Activated T-cell treated with anti-CD3 and anti-CD28 coated beads, Interleukin-2, amount 50 U/mL, for 24 hours (primary cell): ENCODE measurements at regions not wholly inside any gene's neighbourhood (a gene's known extent, or its start where the extent isn't known, plus 50 kb on each side); places are given as distances from the start of the nearest gene placed in this dataset.
"Not testable (repeated sequence)": the region's sequence is repeated elsewhere in the genome, so short reads cannot be mapped to it uniquely, and the experiment has no call there.

ENCODE experiments used
- DNase-seq: peaks from one replicate; pipeline ENCODE4 v3.0.0-alpha.2; 2020
- H3K27ac Mint-ChIP-seq: 2 replicates; pipeline ENCODE4 v1.8.0; 2020; ENCODE audit warnings: mild to moderate bottlenecking, mixed read lengths
- H3K27me3 Mint-ChIP-seq: 2 replicates; pipeline ENCODE4 v1.8.0; 2020; ENCODE audit warnings: mixed read lengths
- H3K36me3 Mint-ChIP-seq: 2 replicates; pipeline ENCODE4 v1.8.0; 2020; ENCODE audit warnings: low read depth, mixed read lengths
- H3K4me1 Mint-ChIP-seq: 2 replicates; pipeline ENCODE4 v1.8.0; 2020; ENCODE audit warnings: low read depth, mixed read lengths
- H3K4me3 Mint-ChIP-seq: 2 replicates; pipeline ENCODE4 v1.8.0; 2020; ENCODE audit warnings: mild to moderate bottlenecking, moderate library complexity, mixed read lengths
- H3K9me3 Mint-ChIP-seq: 2 replicates; pipeline ENCODE4 v1.8.0; 2020; ENCODE audit warnings: mixed read lengths

- H3K4me3 Mint-ChIP-seq = no peak overlapping the region
Observed at GRCh38 chr14:105664691-105665090, 138.3 kb downstream of the TMEM121 start.

GRCh38 chr14:105665247-105665950 lies 139.0 kb downstream of the TMEM121 start:
- no peak for DNase-seq
- Mint-ChIP-seq H3K4me3 (no peak overlapping the region), H3K27ac (no peak overlapping the region), H3K9me3 (peaks cover under 1% of the 10 kb centered on the region), H3K36me3 (no peaks in the 10 kb centered on the region), H3K27me3 (peaks cover 7% of the 10 kb centered on the region), H3K4me1 (no peaks in the 10 kb centered on the region)

More at GRCh38 chr14:105664691-105665090, 138.3 kb downstream of the TMEM121 start:
- no peak overlapping the region for H3K27ac Mint-ChIP-seq
- H3K27me3 Mint-ChIP-seq = peaks cover 14% of the 10 kb centered on the region
- H3K36me3 Mint-ChIP-seq = no peaks in the 10 kb centered on the region
- DNase-seq = no peak
- peaks cover 8% of the 10 kb centered on the region for H3K9me3 Mint-ChIP-seq
- no peaks in the 10 kb centered on the region for H3K4me1 Mint-ChIP-seq

GRCh38 chr14:105665951-105666277 lies 139.5 kb downstream of the TMEM121 start:
- Mint-ChIP-seq H3K36me3 (no peaks in the 10 kb centered on the region), H3K9me3 (no peaks in the 10 kb centered on the region), H3K4me1 (no peaks in the 10 kb centered on the region), H3K4me3 (no peak overlapping the region), H3K27me3 (peaks cover 2% of the 10 kb centered on the region), H3K27ac (no peak overlapping the region)
- DNase-seq = no peak

- DNase-seq = no peak
- no peak overlapping the region for H3K27ac Mint-ChIP-seq
- H3K9me3 Mint-ChIP-seq = no peaks in the 10 kb centered on the region
- no peak overlapping the region for H3K4me3 Mint-ChIP-seq
- no peaks in the 10 kb centered on the region for H3K27me3 Mint-ChIP-seq
- no peaks in the 10 kb centered on the region for H3K4me1 Mint-ChIP-seq
- H3K36me3 Mint-ChIP-seq = no peaks in the 10 kb centered on the region
Observed at GRCh38 chr14:105666420-105666819, 140.0 kb downstream of the TMEM121 start.

DNA sequence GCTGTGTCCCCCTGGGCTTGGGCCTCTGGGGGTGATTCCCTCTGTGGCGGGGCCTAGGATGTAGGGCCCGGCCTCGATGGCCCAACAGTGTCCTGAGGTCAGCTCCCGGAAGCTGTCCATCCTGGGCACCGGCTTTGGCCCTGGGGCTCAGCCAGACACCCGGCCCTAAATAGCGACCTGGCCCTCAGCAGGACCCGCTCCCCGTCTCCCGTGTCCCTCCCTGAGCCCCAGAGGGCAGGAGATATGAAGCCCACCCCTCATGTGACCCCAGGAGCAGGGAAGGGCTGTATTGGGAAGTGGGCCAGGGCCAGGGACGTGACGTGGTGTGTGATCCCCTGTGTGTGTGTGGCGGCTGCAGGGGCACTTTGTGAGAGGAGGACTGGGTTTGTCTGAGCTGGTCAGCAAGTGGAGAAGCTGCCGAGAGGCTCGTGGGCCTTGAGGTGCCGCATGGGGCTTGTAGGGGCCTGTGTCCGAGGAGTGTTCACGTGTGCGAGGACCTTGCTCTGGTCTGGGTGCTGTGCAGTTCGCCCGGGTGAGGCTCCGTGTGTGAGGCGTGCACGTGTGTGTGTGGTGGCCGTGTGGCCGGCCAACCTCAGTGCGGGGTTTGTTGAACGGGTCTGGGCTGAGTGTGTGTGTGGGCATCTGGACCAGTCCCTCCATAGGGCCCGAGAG lies 140.7 kb downstream of the TMEM121 start:
- not testable (repeated sequence) for H3K36me3 Mint-ChIP-seq, H3K4me3 Mint-ChIP-seq, H3K27ac Mint-ChIP-seq, H3K27me3 Mint-ChIP-seq, DNase-seq, H3K9me3 Mint-ChIP-seq, H3K4me1 Mint-ChIP-seq

DNA sequence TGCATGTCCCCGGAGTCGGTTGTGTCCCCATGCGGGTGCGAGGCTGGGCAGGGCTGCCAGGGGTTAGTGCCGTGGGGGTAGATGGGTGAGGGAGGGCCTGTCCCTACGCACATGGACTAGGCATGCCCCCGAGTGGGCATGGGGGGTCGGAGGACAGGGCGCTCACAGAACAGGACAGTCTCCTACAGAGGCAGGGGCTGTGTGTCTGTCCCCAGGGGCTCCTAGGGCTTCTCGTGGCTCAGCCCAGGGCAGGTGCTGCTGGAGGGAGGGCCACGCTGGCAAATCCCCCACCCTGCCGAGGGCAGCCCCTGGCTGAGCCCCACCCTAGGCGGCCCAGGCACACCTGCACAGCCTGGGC lies 141.3 kb downstream of the TMEM121 start:
- not testable (repeated sequence) for H3K27ac Mint-ChIP-seq, H3K27me3 Mint-ChIP-seq, H3K9me3 Mint-ChIP-seq, DNase-seq, H3K4me1 Mint-ChIP-seq, H3K36me3 Mint-ChIP-seq, H3K4me3 Mint-ChIP-seq

- not testable (repeated sequence) for DNase-seq, H3K36me3 Mint-ChIP-seq, H3K4me3 Mint-ChIP-seq, H3K27ac Mint-ChIP-seq, H3K27me3 Mint-ChIP-seq, H3K9me3 Mint-ChIP-seq, H3K4me1 Mint-ChIP-seq
Observed at GRCh38 chr14:105668021-105668420, 141.6 kb downstream of the TMEM121 start.

GRCh38 chr14:105668471-105669230 lies 142.3 kb downstream of the TMEM121 start:
- H3K27ac Mint-ChIP-seq, DNase-seq, H3K4me3 Mint-ChIP-seq, H3K27me3 Mint-ChIP-seq, H3K36me3 Mint-ChIP-seq, H3K4me1 Mint-ChIP-seq, H3K9me3 Mint-ChIP-seq: not testable (repeated sequence)

DNA sequence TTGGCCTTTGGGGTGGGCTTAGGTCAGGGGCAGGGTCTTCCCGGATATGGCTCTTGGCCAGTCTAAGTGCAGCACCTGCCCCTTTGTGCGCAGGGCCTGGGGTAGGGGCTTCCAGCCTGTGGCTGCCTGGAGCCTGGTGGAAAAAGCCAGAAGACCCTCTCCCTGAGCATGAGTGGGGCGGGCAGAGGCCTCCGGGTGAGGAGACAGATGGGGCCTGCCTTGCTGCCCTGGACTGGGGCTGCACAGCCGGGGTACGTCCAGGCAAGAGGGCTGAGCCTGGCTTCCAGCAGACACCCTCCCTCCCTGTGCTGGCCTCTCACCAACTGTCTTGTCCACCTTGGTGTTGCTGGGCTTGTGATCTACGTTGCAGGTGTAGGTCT lies 142.8 kb downstream of the TMEM121 start:
- not testable (repeated sequence) for H3K4me1 Mint-ChIP-seq, H3K36me3 Mint-ChIP-seq, H3K27me3 Mint-ChIP-seq, H3K27ac Mint-ChIP-seq, H3K4me3 Mint-ChIP-seq, H3K9me3 Mint-ChIP-seq
- peak; percentile 14 for DNase-seq

DNA sequence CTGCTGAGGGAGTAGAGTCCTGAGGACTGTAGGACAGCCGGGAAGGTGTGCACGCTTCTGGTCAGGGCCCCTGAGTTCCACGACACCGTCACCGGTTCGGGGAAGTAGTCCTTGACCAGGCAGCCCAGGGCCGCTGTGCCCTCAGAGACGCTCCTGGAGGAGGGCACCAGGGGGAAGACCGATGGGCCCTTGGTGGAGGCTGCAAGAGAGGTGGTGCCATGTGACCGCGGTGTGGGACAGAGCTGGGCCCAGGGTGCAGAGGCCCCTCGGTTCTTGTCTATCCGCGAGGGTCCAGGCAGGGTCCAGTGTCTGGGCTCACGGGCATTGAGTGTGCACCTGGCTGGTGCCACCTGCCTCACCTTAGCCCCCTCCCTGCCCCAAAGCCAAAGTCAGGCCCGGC lies 143.3 kb downstream of the TMEM121 start:
- not testable (repeated sequence) for H3K4me1 Mint-ChIP-seq, H3K27ac Mint-ChIP-seq, DNase-seq, H3K4me3 Mint-ChIP-seq, H3K9me3 Mint-ChIP-seq, H3K27me3 Mint-ChIP-seq, H3K36me3 Mint-ChIP-seq

- not testable (repeated sequence) for H3K27ac Mint-ChIP-seq, H3K36me3 Mint-ChIP-seq, H3K27me3 Mint-ChIP-seq, DNase-seq, H3K9me3 Mint-ChIP-seq, H3K4me3 Mint-ChIP-seq, H3K4me1 Mint-ChIP-seq
Observed at GRCh38 chr14:105672450-105673200, 146.2 kb downstream of the TMEM121 start.

DNA sequence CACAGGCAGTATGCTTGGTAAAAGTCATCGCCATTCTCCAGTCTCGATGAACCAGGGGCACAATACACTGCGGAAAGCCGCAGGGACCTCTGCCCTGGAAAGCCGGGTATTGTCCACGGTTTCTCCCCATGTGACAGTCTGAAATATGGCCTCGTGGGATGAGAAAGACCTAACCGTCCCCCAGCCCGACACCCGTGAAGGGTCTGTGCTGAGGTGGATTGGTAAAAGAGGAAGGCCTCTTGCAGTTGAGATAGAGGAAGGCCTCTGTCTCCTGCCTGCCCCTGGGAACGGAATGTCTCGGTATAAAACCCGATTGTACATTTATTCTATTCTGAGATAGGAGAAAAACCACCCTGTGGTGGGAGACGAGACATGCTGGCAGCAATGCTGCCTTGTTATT lies 149.1 kb downstream of the TMEM121 start:
- not testable (repeated sequence) for H3K27me3 Mint-ChIP-seq, DNase-seq, H3K36me3 Mint-ChIP-seq, H3K4me3 Mint-ChIP-seq, H3K27ac Mint-ChIP-seq, H3K9me3 Mint-ChIP-seq, H3K4me1 Mint-ChIP-seq

DNA sequence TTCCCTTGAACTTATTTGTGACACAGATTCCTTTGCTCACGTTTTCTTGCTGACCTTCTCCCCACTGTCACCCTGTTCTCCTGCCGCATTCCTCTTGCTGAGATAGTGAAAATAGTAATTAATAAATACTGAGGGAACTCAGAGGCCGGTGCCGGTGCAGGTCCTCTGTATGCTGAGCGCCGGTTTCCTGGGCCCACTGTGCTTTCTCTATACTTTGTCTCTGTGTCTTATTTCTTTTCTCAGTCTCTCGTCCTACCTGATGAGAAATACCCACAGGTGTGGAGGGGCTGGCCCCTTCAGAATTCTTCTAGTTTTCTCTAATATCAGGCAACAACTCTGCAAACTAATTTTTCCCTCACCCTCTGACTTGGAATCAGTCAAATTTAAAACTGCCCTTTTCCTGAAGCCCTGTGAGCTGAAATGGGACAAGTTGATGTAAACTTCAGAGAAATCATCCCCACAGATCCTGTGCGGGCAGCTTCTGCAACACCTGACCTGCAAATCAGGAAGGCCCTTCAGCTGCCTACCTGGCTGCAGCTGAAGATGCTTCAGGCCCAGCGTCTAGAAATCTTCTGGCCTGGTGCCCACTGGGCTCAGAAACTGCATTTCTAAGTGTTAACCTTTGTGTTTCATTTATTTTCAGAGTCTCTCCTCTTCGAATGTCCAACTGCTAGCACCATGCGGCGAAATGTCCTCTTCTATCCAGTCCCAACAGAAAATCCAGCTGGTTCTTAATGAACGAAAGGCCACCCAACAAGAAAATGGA lies 149.7 kb downstream of the TMEM121 start:
- H3K36me3 Mint-ChIP-seq, H3K4me1 Mint-ChIP-seq, H3K27me3 Mint-ChIP-seq, H3K4me3 Mint-ChIP-seq, DNase-seq, H3K27ac Mint-ChIP-seq, H3K9me3 Mint-ChIP-seq: not testable (repeated sequence)

- H3K4me3 Mint-ChIP-seq, H3K36me3 Mint-ChIP-seq, DNase-seq, H3K9me3 Mint-ChIP-seq, H3K4me1 Mint-ChIP-seq, H3K27me3 Mint-ChIP-seq, H3K27ac Mint-ChIP-seq: not testable (repeated sequence)
Observed at GRCh38 chr14:105678057-105678456, 151.7 kb downstream of the TMEM121 start.
